ENCODE measurements at regions not wholly inside any gene's neighbourhood (a gene's known extent, or its start where the extent isn't known, plus 50 kb on each side); places are given as distances from the start of the nearest gene placed in this dataset.

- no peak overlapping the region for H3K27ac Mint-ChIP-seq
- H3K9me3 ChIP-seq (ENCODE audit: control insufficient read depth, insufficient read depth, low read length): no peaks in the 10 kb centered on the region
- no peaks in the 10 kb centered on the region for H3K4me1 Mint-ChIP-seq
- no peaks in the 10 kb centered on the region for H3K36me3 ChIP-seq (ENCODE audit: control insufficient read depth, insufficient read depth, low read length)
- no peak overlapping the region for H3K27ac ChIP-seq (ENCODE audit: low read length)
- H3K9me3 Mint-ChIP-seq: peaks cover 22 to 29% of the 10 kb centered on the region in 2 donors
- ATAC-seq (no peak), DNase-seq (no peak)
- WGBS (ENCODE audit: insufficient coverage): no CpG with 5 or more reads among the region's 2 CpGs
- no peak for TF ChIP-seq CTCF (IDR thresholded peaks at IDR 0.05)
- no peak overlapping the region for H3K4me3 Mint-ChIP-seq
- H3K36me3 Mint-ChIP-seq: no peaks in the 10 kb centered on the region
- H3K4me1 ChIP-seq (ENCODE audit: control insufficient read depth, insufficient read depth, low read length): no peaks in the 10 kb centered on the region
- no peak overlapping the region for H3K4me3 ChIP-seq (ENCODE audit: low read length)
- intact Hi-C loops (cut with micrococcal nuclease): no loop called here
- H3K27me3 Mint-ChIP-seq (ENCODE audit: low read depth in 2 of 2): no peaks in the 10 kb centered on the region
- H3K27me3 ChIP-seq (ENCODE audit: control insufficient read depth, insufficient read depth, low read length): no peaks in the 10 kb centered on the region
Measured at GRCh38 chr7:136657482-136657921, 210.9 kb upstream of the CHRM2 start.

DNA sequence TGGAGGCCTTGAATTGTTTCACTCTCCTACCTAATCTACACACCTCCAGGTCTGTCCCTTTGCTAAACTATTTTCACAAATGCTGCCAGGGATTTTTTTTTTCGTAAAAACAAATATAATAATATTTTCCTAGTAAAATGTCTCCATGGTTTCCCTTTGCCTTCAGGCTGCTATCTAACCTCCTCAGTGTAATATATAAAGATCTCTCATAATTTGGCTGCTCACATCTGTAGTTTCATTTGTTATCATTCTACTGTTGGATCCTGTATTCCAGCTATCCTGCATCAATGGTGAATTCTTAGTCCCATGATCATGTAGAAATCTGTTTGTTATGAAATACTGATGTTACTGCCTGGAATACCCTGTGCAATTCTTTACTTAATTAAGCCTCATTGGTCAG, 211.9 kb upstream of the CHRM2 start:
- H3K9me3 Mint-ChIP-seq: peaks cover 18 to 26% of the 10 kb centered on the region in 2 donors
- no peaks in the 10 kb centered on the region for H3K4me1 ChIP-seq (ENCODE audit: control insufficient read depth, insufficient read depth, low read length)
- no peaks in the 10 kb centered on the region for H3K36me3 ChIP-seq (ENCODE audit: control insufficient read depth, insufficient read depth, low read length)
- no peaks in the 10 kb centered on the region for H3K27me3 Mint-ChIP-seq (ENCODE audit: low read depth in 2 of 2)
- DNase-seq (no peak), ATAC-seq (no peak)
- H3K4me3 ChIP-seq (ENCODE audit: low read length): no peak overlapping the region
- no peak overlapping the region for H3K4me3 Mint-ChIP-seq
- no peak for TF ChIP-seq CTCF (IDR thresholded peaks at IDR 0.05)
- H3K27ac Mint-ChIP-seq: no peak overlapping the region
- H3K27me3 ChIP-seq (ENCODE audit: control insufficient read depth, insufficient read depth, low read length): no peaks in the 10 kb centered on the region
- no peaks in the 10 kb centered on the region for H3K9me3 ChIP-seq (ENCODE audit: control insufficient read depth, insufficient read depth, low read length)
- WGBS (ENCODE audit: insufficient coverage): no CpG with 5 or more reads among the region's 1 CpG
- intact Hi-C loops (cut with micrococcal nuclease): no loop called here
- no peaks in the 10 kb centered on the region for H3K4me1 Mint-ChIP-seq
- H3K36me3 Mint-ChIP-seq: no peaks in the 10 kb centered on the region
- no peak overlapping the region for H3K27ac ChIP-seq (ENCODE audit: low read length)

DNA sequence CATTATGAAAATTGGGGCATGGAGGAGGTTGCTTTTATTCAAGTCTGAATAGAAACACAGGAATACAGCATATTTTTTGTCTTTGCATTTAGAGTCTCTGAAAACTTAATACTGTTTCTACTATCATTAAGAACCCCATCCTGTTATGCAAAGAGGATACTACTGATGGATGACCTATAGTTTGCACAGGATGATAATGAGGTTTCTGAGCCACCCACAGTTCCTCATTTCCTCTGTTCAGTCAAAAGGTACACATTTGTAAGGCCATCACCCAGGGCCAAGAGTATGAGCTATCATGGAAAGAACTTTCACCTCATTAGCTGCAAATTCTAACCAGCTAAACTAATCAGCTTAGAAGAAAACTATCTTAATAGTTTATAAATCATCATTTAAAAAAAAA, 213.0 kb upstream of the CHRM2 start:
- ATAC-seq (no peak), DNase-seq (no peak)
- Histone ChIP-seq H3K4me3 (ENCODE audit: low read length) (no peak overlapping the region), H3K27ac (ENCODE audit: low read length) (no peak overlapping the region), H3K4me1 (ENCODE audit: control insufficient read depth, insufficient read depth, low read length) (no peaks in the 10 kb centered on the region), H3K27me3 (ENCODE audit: control insufficient read depth, insufficient read depth, low read length) (no peaks in the 10 kb centered on the region), H3K36me3 (ENCODE audit: control insufficient read depth, insufficient read depth, low read length) (no peaks in the 10 kb centered on the region), H3K9me3 (ENCODE audit: control insufficient read depth, insufficient read depth, low read length) (no peaks in the 10 kb centered on the region)
- Mint-ChIP-seq H3K27me3 (ENCODE audit: low read depth in 2 of 2) (no peaks in the 10 kb centered on the region), H3K4me1 (no peaks in the 10 kb centered on the region), H3K27ac (no peak overlapping the region), H3K9me3 (peaks cover 20% of the 10 kb centered on the region in 2 donors), H3K36me3 (no peaks in the 10 kb centered on the region), H3K4me3 (no peak overlapping the region)
- no peak for TF ChIP-seq CTCF (IDR thresholded peaks at IDR 0.05)
- intact Hi-C loops (cut with micrococcal nuclease): no loop called here

GRCh38 chr7:136654406-136654805, 214.0 kb upstream of the CHRM2 start:
- H3K36me3 Mint-ChIP-seq: no peaks in the 10 kb centered on the region
- ATAC-seq: no peak
- H3K36me3 ChIP-seq (ENCODE audit: control insufficient read depth, insufficient read depth, low read length): no peaks in the 10 kb centered on the region
- no peak for TF ChIP-seq CTCF (IDR thresholded peaks at IDR 0.05)
- no peaks in the 10 kb centered on the region for H3K27me3 Mint-ChIP-seq (ENCODE audit: low read depth in 2 of 2)
- peaks cover 20 to 21% of the 10 kb centered on the region in 2 donors for H3K9me3 Mint-ChIP-seq
- no peaks in the 10 kb centered on the region for H3K4me1 Mint-ChIP-seq
- no peak overlapping the region for H3K27ac Mint-ChIP-seq
- H3K4me1 ChIP-seq (ENCODE audit: control insufficient read depth, insufficient read depth, low read length): no peaks in the 10 kb centered on the region
- H3K4me3 Mint-ChIP-seq: no peak overlapping the region
- DNase-seq: no peak
- intact Hi-C loops (cut with micrococcal nuclease): no loop called here
- H3K9me3 ChIP-seq (ENCODE audit: control insufficient read depth, insufficient read depth, low read length): no peaks in the 10 kb centered on the region
- WGBS (ENCODE audit: insufficient coverage): 76% methylated on average over 2 of the region's 3 CpGs
- no peak overlapping the region for H3K4me3 ChIP-seq (ENCODE audit: low read length)
- H3K27me3 ChIP-seq (ENCODE audit: control insufficient read depth, insufficient read depth, low read length): no peaks in the 10 kb centered on the region
- no peak overlapping the region for H3K27ac ChIP-seq (ENCODE audit: low read length)

All from natural killer cell (primary cell).